Panc1 (cell line): ENCODE measurements at regions not wholly inside any gene's neighbourhood (a gene's known extent, or its start where the extent isn't known, plus 50 kb on each side); places are given as distances from the start of the nearest gene placed in this dataset.

Experiments
- POLR2AphosphoS5 ChIP-seq: IDR thresholded peaks from 2 replicates; pipeline ENCODE4 v1.6.1; 2012; ENCODE audit warnings: mild to moderate bottlenecking, low read depth, low read length, moderate library complexity
- TF ChIP-seq, protein P1 (sequence below): fragments of 450-650 bp; IDR thresholded peaks from 2 replicates; pipeline ENCODE4 v1.5.1; 2017; ENCODE audit warnings: mild to moderate bottlenecking

DNA sequence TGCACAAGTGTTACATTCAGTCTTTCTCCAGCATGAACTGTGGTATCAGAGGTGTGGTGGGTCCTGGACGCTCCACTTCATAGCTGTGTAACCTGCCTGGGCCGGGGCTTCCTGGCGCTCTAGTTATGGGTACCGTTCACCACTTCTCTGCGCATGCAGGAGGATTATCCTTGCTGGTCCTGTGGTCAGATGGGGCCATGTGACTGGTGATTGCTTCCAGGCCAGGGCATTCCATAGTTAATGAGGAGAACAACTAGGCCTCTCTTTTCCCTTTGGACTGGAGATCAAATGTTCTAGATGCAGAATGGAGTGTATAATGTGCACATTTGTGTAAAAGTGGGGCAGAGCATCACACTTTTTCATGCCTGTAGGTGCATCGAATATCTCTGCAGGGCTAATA is 444.0 kb downstream of the AACS start:
- TF ChIP-seq, protein P1, sequence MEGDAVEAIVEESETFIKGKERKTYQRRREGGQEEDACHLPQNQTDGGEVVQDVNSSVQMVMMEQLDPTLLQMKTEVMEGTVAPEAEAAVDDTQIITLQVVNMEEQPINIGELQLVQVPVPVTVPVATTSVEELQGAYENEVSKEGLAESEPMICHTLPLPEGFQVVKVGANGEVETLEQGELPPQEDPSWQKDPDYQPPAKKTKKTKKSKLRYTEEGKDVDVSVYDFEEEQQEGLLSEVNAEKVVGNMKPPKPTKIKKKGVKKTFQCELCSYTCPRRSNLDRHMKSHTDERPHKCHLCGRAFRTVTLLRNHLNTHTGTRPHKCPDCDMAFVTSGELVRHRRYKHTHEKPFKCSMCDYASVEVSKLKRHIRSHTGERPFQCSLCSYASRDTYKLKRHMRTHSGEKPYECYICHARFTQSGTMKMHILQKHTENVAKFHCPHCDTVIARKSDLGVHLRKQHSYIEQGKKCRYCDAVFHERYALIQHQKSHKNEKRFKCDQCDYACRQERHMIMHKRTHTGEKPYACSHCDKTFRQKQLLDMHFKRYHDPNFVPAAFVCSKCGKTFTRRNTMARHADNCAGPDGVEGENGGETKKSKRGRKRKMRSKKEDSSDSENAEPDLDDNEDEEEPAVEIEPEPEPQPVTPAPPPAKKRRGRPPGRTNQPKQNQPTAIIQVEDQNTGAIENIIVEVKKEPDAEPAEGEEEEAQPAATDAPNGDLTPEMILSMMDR, result no peak
- no peak for TF ChIP-seq POLR2AphosphoS5
